C4-2B (cell line): ENCODE measurements at regions not wholly inside any gene's neighbourhood (a gene's known extent, or its start where the extent isn't known, plus 50 kb on each side); places are given as distances from the start of the nearest gene placed in this dataset.

Experiments
- CTCF ChIP-seq: fragments of 450-650 bp; conservative IDR thresholded peaks from 2 replicates; pipeline ENCODE4 v1.5.1; 2017; ENCODE audit warnings: mild to moderate bottlenecking
- ZFX ChIP-seq: fragments of 450-650 bp; IDR thresholded peaks from 2 replicates; pipeline ENCODE4 v1.6.1; 2017

- TF ChIP-seq CTCF = no peak
- TF ChIP-seq ZFX = no peak
Measured at GRCh38 chr2:167871286-167871685, 376.1 kb downstream of the STK39 start.
